ENCODE measurements at regions not wholly inside any gene's neighbourhood (a gene's known extent, or its start where the extent isn't known, plus 50 kb on each side); places are given as distances from the start of the nearest gene placed in this dataset.

- H2AFZ ChIP-seq (ENCODE audit: low read depth, low read length) = no peak overlapping the region
- no peak overlapping the region for H3K9ac ChIP-seq (ENCODE audit: low read depth, low read length)
- no peaks in the 10 kb centered on the region for H3K4me1 ChIP-seq (ENCODE audit: insufficient read depth, low read length)
- ATAC-seq (ENCODE audit: insufficient read depth, low read depth) = no peak
- H3K27me3 ChIP-seq (ENCODE audit: insufficient read depth, low read length, poor library complexity) = peaks cover 3% of the 10 kb centered on the region
- H3K4me3 ChIP-seq (ENCODE audit: low read depth in 1 of 2, low read length in 2 of 2) = no peak overlapping the region
- no peaks in the 10 kb centered on the region for H3K79me2 ChIP-seq (ENCODE audit: insufficient read depth, low read length)
- H3K27ac ChIP-seq (ENCODE audit: low read length) = no peak overlapping the region
- H3K4me2 ChIP-seq (ENCODE audit: insufficient read depth, low read length) = no peak overlapping the region
- H3K9me3 ChIP-seq (ENCODE audit: insufficient read depth, low read length, severe bottlenecking) = no peaks in the 10 kb centered on the region
- H4K20me1 ChIP-seq (ENCODE audit: insufficient read depth, low read length) = no peaks in the 10 kb centered on the region
- no peak for TF ChIP-seq EZH2 (IDR thresholded peaks at IDR 0.05; ENCODE audit: borderline replicate concordance, low read depth, low read length, severe bottlenecking)
- TF ChIP-seq CTCF (IDR thresholded peaks at IDR 0.05; ENCODE audit: borderline replicate concordance, extremely low read depth, low read length, poor library complexity, severe bottlenecking) = no peak
- no peaks in the 10 kb centered on the region for H3K36me3 ChIP-seq (ENCODE audit: insufficient read depth, low read length)
- DNase-seq = no peak
Measured at GRCh38 chr11:15333407-15333806, 218.7 kb downstream of the INSC start.

GRCh38 chr11:15334766-15335165, 220.0 kb downstream of the INSC start:
- Histone ChIP-seq H2AFZ (ENCODE audit: low read depth, low read length) (no peak overlapping the region), H3K79me2 (ENCODE audit: insufficient read depth, low read length) (no peaks in the 10 kb centered on the region), H3K27me3 (ENCODE audit: insufficient read depth, low read length, poor library complexity) (peaks cover 3% of the 10 kb centered on the region), H4K20me1 (ENCODE audit: insufficient read depth, low read length) (no peaks in the 10 kb centered on the region), H3K4me1 (ENCODE audit: insufficient read depth, low read length) (no peaks in the 10 kb centered on the region), H3K9me3 (ENCODE audit: insufficient read depth, low read length, severe bottlenecking) (no peaks in the 10 kb centered on the region), H3K36me3 (ENCODE audit: insufficient read depth, low read length) (no peaks in the 10 kb centered on the region), H3K9ac (ENCODE audit: low read depth, low read length) (no peak overlapping the region), H3K4me3 (ENCODE audit: low read depth in 1 of 2, low read length in 2 of 2) (no peak overlapping the region), H3K27ac (ENCODE audit: low read length) (no peak overlapping the region), H3K4me2 (ENCODE audit: insufficient read depth, low read length) (no peak overlapping the region)
- ATAC-seq (ENCODE audit: insufficient read depth, low read depth) (no peak), DNase-seq (no peak)
- TF ChIP-seq EZH2 (IDR thresholded peaks at IDR 0.05; ENCODE audit: borderline replicate concordance, low read depth, low read length, severe bottlenecking) (no peak), CTCF (IDR thresholded peaks at IDR 0.05; ENCODE audit: borderline replicate concordance, extremely low read depth, low read length, poor library complexity, severe bottlenecking) (no peak)

- no peak for ATAC-seq (ENCODE audit: insufficient read depth, low read depth)
- TF ChIP-seq CTCF (IDR thresholded peaks at IDR 0.05; ENCODE audit: borderline replicate concordance, extremely low read depth, low read length, poor library complexity, severe bottlenecking) (no peak), EZH2 (IDR thresholded peaks at IDR 0.05; ENCODE audit: borderline replicate concordance, low read depth, low read length, severe bottlenecking) (no peak)
- no peak overlapping the region for H2AFZ ChIP-seq (ENCODE audit: low read depth, low read length)
Measured at GRCh38 chr11:15336021-15336420, 221.3 kb downstream of the INSC start.

GRCh38 chr11:15339302-15339701, 224.6 kb downstream of the INSC start:
- no peak for ATAC-seq (ENCODE audit: insufficient read depth, low read depth)
- no peak for DNase-seq

More at GRCh38 chr11:15336021-15336420, 221.3 kb downstream of the INSC start:
- H3K27ac ChIP-seq (ENCODE audit: low read length) = no peak overlapping the region
- H3K79me2 ChIP-seq (ENCODE audit: insufficient read depth, low read length) = no peaks in the 10 kb centered on the region
- no peak overlapping the region for H3K9ac ChIP-seq (ENCODE audit: low read depth, low read length)
- no peak overlapping the region for H3K4me3 ChIP-seq (ENCODE audit: low read depth in 1 of 2, low read length in 2 of 2)
- no peaks in the 10 kb centered on the region for H3K4me1 ChIP-seq (ENCODE audit: insufficient read depth, low read length)
- H3K9me3 ChIP-seq (ENCODE audit: insufficient read depth, low read length, severe bottlenecking) = no peaks in the 10 kb centered on the region
- H3K4me2 ChIP-seq (ENCODE audit: insufficient read depth, low read length) = no peak overlapping the region
- no peaks in the 10 kb centered on the region for H3K36me3 ChIP-seq (ENCODE audit: insufficient read depth, low read length)
- H3K27me3 ChIP-seq (ENCODE audit: insufficient read depth, low read length, poor library complexity) = peaks cover 3% of the 10 kb centered on the region
- no peak for DNase-seq
- no peaks in the 10 kb centered on the region for H4K20me1 ChIP-seq (ENCODE audit: insufficient read depth, low read length)

More at GRCh38 chr11:15339302-15339701, 224.6 kb downstream of the INSC start:
- no peak overlapping the region for H3K4me2 ChIP-seq (ENCODE audit: insufficient read depth, low read length)
- H3K27ac ChIP-seq (ENCODE audit: low read length) = no peak overlapping the region
- H4K20me1 ChIP-seq (ENCODE audit: insufficient read depth, low read length) = no peaks in the 10 kb centered on the region
- TF ChIP-seq CTCF (IDR thresholded peaks at IDR 0.05; ENCODE audit: borderline replicate concordance, extremely low read depth, low read length, poor library complexity, severe bottlenecking) (no peak), EZH2 (IDR thresholded peaks at IDR 0.05; ENCODE audit: borderline replicate concordance, low read depth, low read length, severe bottlenecking) (no peak)
- H3K4me3 ChIP-seq (ENCODE audit: low read depth in 1 of 2, low read length in 2 of 2) = no peak overlapping the region
- no peaks in the 10 kb centered on the region for H3K9me3 ChIP-seq (ENCODE audit: insufficient read depth, low read length, severe bottlenecking)
- H3K36me3 ChIP-seq (ENCODE audit: insufficient read depth, low read length) = no peaks in the 10 kb centered on the region
- no peak overlapping the region for H3K9ac ChIP-seq (ENCODE audit: low read depth, low read length)
- H2AFZ ChIP-seq (ENCODE audit: low read depth, low read length) = no peak overlapping the region
- H3K79me2 ChIP-seq (ENCODE audit: insufficient read depth, low read length) = no peaks in the 10 kb centered on the region
- no peaks in the 10 kb centered on the region for H3K4me1 ChIP-seq (ENCODE audit: insufficient read depth, low read length)
- peaks cover under 1% of the 10 kb centered on the region for H3K27me3 ChIP-seq (ENCODE audit: insufficient read depth, low read length, poor library complexity)
